Heart left ventricle (tissue), 16 donors: ENCODE measurements at regions not wholly inside any gene's neighbourhood (a gene's known extent, or its start where the extent isn't known, plus 50 kb on each side); places are given as distances from the start of the nearest gene placed in this dataset.
"Not testable (repeated sequence)": the region's sequence is repeated elsewhere in the genome, so short reads cannot be mapped to it uniquely, and the experiment has no call there.

Experiments
- ATAC-seq, 4 donors: fragments of 200-7000 bp; cut with Tn5 transposase; one replicate each; pipeline ENCODE4 v1.9.1; 2020 to 2022; ENCODE audit warnings: moderate library complexity in 4 of 4, mild to moderate bottlenecking in 3 of 4, moderate number of reproducible peaks in 1 of 4
- DNase-seq, 5 donors: peaks; one replicate each; pipeline ENCODE4 v3.0.0-alpha.2; 2020
- H3K27ac ChIP-seq, 12 donors: fragments of 200-600 bp; sonication (generic) in 4 of 12; one replicate each; pipeline versions ENCODE4 v1.5.0 to v1.8.0; 2016 to 2022; ENCODE audit warnings: mild to moderate bottlenecking in 2 of 12
- H3K27me3 ChIP-seq, 9 donors: fragments of 200-600 bp; sonication (generic) in 2 of 9; one replicate each; pipeline versions ENCODE4 v1.5.1 to v1.8.0; 2016 to 2022; ENCODE audit warnings: mild to moderate bottlenecking in 3 of 9
- H3K36me3 ChIP-seq, 9 donors: fragments of 200-600 bp; sonication (generic) in 2 of 9; one replicate each; pipeline versions ENCODE4 v1.5.0 to v1.8.0; 2018 to 2022; ENCODE audit warnings: mild to moderate bottlenecking in 2 of 9
- H3K4me1 ChIP-seq, 12 donors: fragments of 200-600 bp; sonication (generic) in 4 of 12; one replicate each; pipeline versions ENCODE4 v1.5.0 to v1.8.0; 2016 to 2022; ENCODE audit warnings: mild to moderate bottlenecking in 3 of 12
- H3K4me3 ChIP-seq, 12 donors: fragments of 200-600 bp; sonication (generic) in 4 of 12; one replicate each; pipeline versions ENCODE4 v1.5.0 to v1.8.0; 2017 to 2022; ENCODE audit warnings: mild to moderate bottlenecking in 9 of 12, moderate library complexity in 4 of 12
- H3K9me3 ChIP-seq, 12 donors: fragments of 200-600 bp; sonication (generic) in 4 of 12; one replicate each; pipeline versions ENCODE4 v1.5.0 to v1.8.0; 2016 to 2022; ENCODE audit warnings: mild to moderate bottlenecking in 1 of 12
- POLR2A ChIP-seq, 2 donors: fragments of 450-650 bp; IDR thresholded peaks; one replicate each; pipeline ENCODE4 v1.6.1; 2017; ENCODE audit warnings: antibody characterized with exemption in 2 of 2, mild to moderate bottlenecking in 2 of 2, moderate library complexity in 2 of 2
- WGBS, 4 donors: extraction: QIAGEN DNeasy Blood & Tissue Kit in 2 of 4; methylation state at CpG; one replicate each; pipeline versions ENCODE4 v1.1.5 to v1.1.7; 2013 to 2018; 5-methylcytosine and 5-hydroxymethylcytosine counted together
- intact Hi-C, 10 donors: fragments of 100-400 bp; cut with DNase I; formaldehyde crosslinking; loops; one replicate each; pipeline versions ENCODE4 v1.11.1 to v1.14.2; 2022
- TF ChIP-seq, protein P1 (sequence below), 12 donors: fragments of 200-600 bp; sonication (generic) in 4 of 12; IDR thresholded peaks; one replicate each; pipeline versions ENCODE4 v1.5.0 to v1.8.0; 2018 to 2022; ENCODE audit warnings: antibody characterized with exemption in 12 of 12, mild to moderate bottlenecking in 5 of 12
- donor health status: ischemic (EF 13 %, LVEDD 7.1; RV severe dilation, severe dysfunction).
- donor health status: healthy with polysubstance abuse.
- donor health status: DM: no; HTN: yes; CAD: no.
- donor health status: DM: no; HTN: no; CAD: no.
- donor health status: ischemic (EF 25% LVEDD 6.9; RV normal size, moderate dysfunction).
- donor health status: ischemic (EF 25% LVEDD 5.7; RV mildly dilated, moderate dysfunction).
- donor health status: healthy.
- donor health status: DM: yes; HTN: yes; CAD: no.
- donor health status: ischemic (EF 35%, LVEDD 5.7; RV mildly dilated, moderate dysfunction).
- donor health status: nonischemic (EF 11% LVEDD 7.7; RV severe dilation, severe dysfunction).
- donor health status: DM: yes; HTN: yes; CAD: no.
- donor health status: PGD.
- donor health status: ischemic (EF 29% LVEDD 5.4; RV normal size, mild dysfunction).
- donor health status: nonischemic (EF 23%, LVEDD 6.1; RV moderate dilation, normal function).

DNA sequence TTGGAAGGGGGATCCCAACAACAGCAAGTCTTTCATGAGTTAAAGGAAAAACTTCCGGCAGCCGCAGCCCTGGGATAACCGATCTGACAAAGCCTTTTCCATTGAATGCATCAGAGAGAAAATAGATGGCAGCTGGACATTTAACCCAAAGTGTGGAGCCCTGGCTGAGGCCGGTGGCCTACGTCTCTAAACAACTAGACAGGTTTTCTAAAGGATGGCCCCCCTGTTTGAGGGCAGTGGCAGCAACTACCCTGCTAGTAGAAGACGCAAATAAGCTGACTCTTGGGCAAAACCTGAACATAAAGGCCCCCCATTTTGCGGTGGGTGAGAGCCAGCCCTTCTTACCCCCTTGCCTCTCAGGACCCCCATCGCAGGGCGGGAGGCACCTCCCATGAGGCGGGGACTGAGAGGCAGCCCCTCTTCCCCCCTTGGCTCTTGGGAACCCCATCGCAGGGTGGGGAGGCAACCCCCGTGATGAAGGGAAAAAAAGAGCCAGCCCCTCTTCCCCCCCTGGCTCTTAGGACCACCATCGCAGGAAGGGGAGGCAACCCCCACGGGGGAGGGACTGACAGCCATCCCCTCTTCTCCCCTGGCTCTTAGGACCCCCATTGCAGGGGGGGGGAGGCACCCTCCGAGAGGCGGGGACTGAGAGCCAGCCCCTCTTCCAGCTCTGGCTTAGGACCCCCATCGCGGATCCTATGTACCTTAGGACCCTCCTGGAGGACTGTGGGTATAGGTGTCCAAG is 2422.9 kb upstream of the PCDH20 start:
- intact Hi-C loops, result no loop called here
- DNase-seq, result no peak
- H3K36me3 ChIP-seq, result no peaks in the 10 kb centered on the region
- no peak for TF ChIP-seq POLR2A (IDR thresholded peaks at IDR 0.05)
- TF ChIP-seq, protein P1, sequence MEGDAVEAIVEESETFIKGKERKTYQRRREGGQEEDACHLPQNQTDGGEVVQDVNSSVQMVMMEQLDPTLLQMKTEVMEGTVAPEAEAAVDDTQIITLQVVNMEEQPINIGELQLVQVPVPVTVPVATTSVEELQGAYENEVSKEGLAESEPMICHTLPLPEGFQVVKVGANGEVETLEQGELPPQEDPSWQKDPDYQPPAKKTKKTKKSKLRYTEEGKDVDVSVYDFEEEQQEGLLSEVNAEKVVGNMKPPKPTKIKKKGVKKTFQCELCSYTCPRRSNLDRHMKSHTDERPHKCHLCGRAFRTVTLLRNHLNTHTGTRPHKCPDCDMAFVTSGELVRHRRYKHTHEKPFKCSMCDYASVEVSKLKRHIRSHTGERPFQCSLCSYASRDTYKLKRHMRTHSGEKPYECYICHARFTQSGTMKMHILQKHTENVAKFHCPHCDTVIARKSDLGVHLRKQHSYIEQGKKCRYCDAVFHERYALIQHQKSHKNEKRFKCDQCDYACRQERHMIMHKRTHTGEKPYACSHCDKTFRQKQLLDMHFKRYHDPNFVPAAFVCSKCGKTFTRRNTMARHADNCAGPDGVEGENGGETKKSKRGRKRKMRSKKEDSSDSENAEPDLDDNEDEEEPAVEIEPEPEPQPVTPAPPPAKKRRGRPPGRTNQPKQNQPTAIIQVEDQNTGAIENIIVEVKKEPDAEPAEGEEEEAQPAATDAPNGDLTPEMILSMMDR (IDR thresholded peaks at IDR 0.05), result no peak
- no peak overlapping the region for H3K27ac ChIP-seq
- ATAC-seq, result no peak
- H3K4me3 ChIP-seq, result no peak overlapping the region
- H3K4me1 ChIP-seq, result no peaks in the 10 kb centered on the region
- 91 to 97% (median 94%) methylated on average over 8 to 17 of the region's 18 CpGs for WGBS, 4 donors
- H3K27me3 ChIP-seq, result no peaks in the 10 kb centered on the region
- H3K9me3 ChIP-seq, result peaks cover 0 to 5% (median 0%) of the 10 kb centered on the region in 12 donors

DNA sequence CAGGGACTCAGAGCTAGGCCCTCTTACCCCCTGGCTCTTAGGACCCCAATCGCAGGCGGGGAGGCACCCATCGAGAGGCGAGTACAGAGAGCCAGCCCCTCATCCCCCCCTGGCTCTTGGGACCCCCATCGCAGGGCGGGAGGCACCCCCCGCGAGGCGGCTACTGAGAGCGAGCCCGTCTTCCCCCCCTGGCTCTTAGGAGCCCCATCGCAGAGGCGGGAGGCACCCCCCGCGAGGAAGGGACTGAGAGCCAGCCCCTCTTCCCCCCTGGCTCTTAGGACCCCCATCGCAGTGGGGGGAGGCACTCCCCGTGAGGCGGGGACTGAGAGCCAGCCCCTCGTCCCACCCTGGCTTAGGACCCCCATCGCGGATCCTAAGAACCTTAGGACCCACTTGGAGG is 2422.1 kb upstream of the PCDH20 start:
- DNase-seq, H3K27me3 ChIP-seq, H3K9me3 ChIP-seq, H3K4me1 ChIP-seq, H3K36me3 ChIP-seq, H3K27ac ChIP-seq, intact Hi-C loops, H3K4me3 ChIP-seq, ATAC-seq: not testable (repeated sequence)
- WGBS, 4 donors, result 93 to 100% (median 94%) methylated on average over 1 to 21 of the region's 21 CpGs

DNA sequence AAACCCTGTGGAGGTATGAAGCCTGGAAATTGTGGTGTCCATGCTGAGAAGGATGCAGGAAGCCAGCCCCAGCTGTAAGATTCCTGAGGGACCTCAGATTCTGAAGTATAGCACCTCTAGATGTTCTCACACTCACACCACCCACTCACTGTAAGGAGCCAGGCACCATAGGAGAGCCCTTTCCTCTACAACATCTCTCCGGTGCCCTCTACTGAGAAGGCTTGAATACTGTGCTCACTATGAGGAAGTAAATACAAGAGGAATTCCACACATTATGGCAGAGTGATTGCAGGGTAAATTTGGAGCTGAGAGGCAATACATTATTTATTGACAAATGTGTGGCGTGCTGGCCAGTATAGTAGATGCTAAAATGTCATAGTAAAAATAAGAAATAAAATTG is 2414.0 kb upstream of the PCDH20 start:
- intact Hi-C loops, H3K27ac ChIP-seq, H3K36me3 ChIP-seq, H3K4me3 ChIP-seq, DNase-seq, H3K27me3 ChIP-seq, H3K9me3 ChIP-seq, ATAC-seq, H3K4me1 ChIP-seq: not testable (repeated sequence)
- no CpG with 5 or more reads among the region's 2 CpGs for WGBS, 4 donors

DNA sequence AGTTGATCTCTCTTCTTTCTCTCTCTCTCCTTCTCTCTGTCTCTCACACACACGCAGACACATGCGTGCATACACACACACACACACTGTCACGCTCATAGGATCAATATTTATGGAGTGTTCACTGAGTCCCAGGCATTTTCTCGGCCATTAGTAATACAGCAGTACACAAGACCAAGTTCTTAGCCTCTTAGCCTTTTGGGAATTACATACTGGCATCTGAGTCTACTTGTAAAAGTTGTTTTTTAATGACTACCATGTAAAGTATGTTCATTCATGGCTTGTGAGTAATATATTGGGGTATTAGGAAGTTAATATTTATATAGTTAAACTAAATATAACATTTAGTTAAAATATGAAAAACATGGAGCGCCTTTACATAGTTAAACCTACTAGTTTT is 2406.1 kb upstream of the PCDH20 start:
- DNase-seq, H3K4me3 ChIP-seq, H3K27me3 ChIP-seq, H3K9me3 ChIP-seq, H3K27ac ChIP-seq, ATAC-seq, intact Hi-C loops, H3K4me1 ChIP-seq, H3K36me3 ChIP-seq: not testable (repeated sequence)
- WGBS, 4 donors, result 66 to 72% (median 70%) methylated on average over 5 of the region's 5 CpGs; no CpG with 5 or more reads in 1 of the 4 donors

DNA sequence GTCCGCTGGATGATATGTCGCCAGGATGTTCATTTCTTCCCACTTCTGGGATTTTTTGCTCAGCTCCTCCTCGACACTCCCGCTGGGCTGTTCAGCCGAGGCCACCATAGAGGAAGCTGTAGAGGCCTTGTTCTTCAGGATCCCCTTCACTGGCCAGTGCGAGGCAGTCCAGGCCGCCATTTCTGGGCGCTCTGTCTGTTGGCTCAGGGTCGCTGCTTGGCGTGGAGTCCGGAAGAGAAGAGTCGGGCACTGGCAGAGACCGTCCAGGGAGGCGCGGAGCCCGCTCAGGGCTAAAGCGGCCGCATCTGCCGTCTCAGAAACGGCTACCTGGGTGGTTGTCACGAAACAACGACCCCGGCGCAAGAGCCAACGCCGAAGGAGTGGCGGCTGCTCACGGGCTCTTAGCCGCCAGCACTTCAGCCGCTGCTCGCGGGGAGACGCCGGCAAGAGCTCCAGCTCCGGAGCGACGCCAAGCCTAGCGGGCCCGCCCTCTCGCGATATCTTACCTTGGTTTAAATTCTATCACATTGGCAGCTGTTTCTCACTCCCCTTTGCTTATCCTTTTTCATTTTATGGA is 2395.9 kb upstream of the PCDH20 start:
- ATAC-seq, H3K4me3 ChIP-seq, H3K36me3 ChIP-seq, H3K4me1 ChIP-seq, H3K9me3 ChIP-seq, intact Hi-C loops, H3K27me3 ChIP-seq, H3K27ac ChIP-seq: not testable (repeated sequence)
- DNase-seq, result peak in 1 of 5 donors; percentile 21
- 85 to 94% (median 91%) methylated on average over 41 of the region's 41 CpGs for WGBS, 4 donors

DNA sequence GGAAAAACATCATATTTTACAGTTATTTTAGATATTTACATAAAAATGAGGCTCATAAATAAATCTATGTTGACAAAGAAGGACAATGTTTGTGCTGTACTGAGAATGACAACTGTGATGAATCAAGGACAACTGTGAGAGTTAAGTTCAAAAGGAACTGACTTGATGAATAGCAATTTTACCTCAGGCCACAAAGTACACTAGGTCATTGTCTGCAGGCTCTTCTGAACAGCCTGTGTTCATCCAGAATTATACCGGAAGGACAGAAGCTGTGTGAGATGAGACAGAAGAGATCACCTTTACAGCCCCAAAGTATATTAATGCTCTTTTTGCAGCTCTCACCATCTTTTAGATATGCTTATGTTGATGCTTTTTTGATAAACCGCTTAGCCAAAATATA is 2375.5 kb upstream of the PCDH20 start:
- H3K27me3 ChIP-seq, intact Hi-C loops, H3K4me3 ChIP-seq, DNase-seq, H3K36me3 ChIP-seq, H3K27ac ChIP-seq, H3K4me1 ChIP-seq, ATAC-seq: not testable (repeated sequence)
- peaks cover 0 to 13% (median 0%) of the 10 kb centered on the region in 12 donors for H3K9me3 ChIP-seq
- 83 to 89% (median 88%) methylated on average over 2 of the region's 2 CpGs for WGBS, 4 donors

DNA sequence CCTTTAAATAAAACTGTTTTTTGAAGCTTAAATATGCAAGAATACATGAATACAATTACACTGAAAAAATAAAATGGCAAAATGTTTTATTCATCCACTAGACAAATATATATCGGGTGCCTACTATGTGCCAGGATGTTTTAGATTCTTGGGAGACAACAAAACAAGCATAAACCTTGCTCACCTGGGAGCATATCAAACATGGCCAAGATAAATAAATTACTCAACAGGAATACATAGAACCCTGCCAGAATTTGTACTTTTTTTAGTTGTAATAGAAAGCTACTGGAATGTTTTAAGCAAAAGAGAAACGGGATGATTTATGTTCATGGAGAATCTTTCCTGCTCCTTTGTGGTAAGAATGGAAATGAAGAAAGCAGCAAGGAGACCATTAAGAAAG is 2358.5 kb upstream of the PCDH20 start:
- no peak overlapping the region for H3K27ac ChIP-seq
- DNase-seq (no peak), ATAC-seq (no peak)
- no peaks in the 10 kb centered on the region for H3K4me1 ChIP-seq
- no peak for TF ChIP-seq POLR2A (IDR thresholded peaks at IDR 0.05)
- TF ChIP-seq, protein P1 (IDR thresholded peaks at IDR 0.05), result no peak
- H3K4me3 ChIP-seq, result no peak overlapping the region
- 82 to 84% (median 83%) methylated on average over 2 of the region's 2 CpGs for WGBS, 4 donors
- H3K36me3 ChIP-seq, result no peaks in the 10 kb centered on the region
- intact Hi-C loops, result no loop called here
- H3K9me3 ChIP-seq, result peaks cover 0 to 6% (median 0%) of the 10 kb centered on the region in 12 donors
- no peaks in the 10 kb centered on the region for H3K27me3 ChIP-seq
